ENCODE measurements at regions not wholly inside any gene's neighbourhood (a gene's known extent, or its start where the extent isn't known, plus 50 kb on each side); places are given as distances from the start of the nearest gene placed in this dataset.

DNA sequence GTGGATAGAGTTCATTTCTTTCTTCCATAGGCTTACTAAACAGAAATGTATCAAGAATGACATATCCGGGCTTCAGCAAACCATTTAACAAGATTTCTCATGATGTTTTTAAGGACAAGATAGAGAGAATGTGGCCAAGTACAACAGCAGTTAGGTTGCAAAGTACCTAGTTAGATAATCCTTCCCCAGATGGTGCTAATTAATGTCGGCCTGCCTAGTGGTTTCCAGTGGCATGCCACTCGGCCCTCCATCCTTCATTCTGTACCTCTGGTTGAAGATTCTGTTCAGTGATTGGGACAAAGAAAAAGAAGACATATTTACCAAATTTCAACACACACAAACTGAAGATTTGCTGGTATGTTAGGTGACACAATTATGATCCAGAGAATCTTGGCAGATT lies 212.1 kb downstream of the MACC1 start:
- H3K36me3 ChIP-seq (ENCODE audit: insufficient read depth, low read length): no peaks in the 10 kb centered on the region
- no peak overlapping the region for H2AFZ ChIP-seq (ENCODE audit: low read depth, low read length)
- H3K79me2 ChIP-seq (replicated peaks; ENCODE audit: insufficient read depth, low read length): no peaks in the 10 kb centered on the region
- H3K9me2 ChIP-seq (ENCODE audit: insufficient read depth, low read length): no peaks in the 10 kb centered on the region
- TF ChIP-seq SMC3 (conservative IDR thresholded peaks at IDR 0.05; ENCODE audit: poor library complexity): no peak
- TF ChIP-seq, protein P1, sequence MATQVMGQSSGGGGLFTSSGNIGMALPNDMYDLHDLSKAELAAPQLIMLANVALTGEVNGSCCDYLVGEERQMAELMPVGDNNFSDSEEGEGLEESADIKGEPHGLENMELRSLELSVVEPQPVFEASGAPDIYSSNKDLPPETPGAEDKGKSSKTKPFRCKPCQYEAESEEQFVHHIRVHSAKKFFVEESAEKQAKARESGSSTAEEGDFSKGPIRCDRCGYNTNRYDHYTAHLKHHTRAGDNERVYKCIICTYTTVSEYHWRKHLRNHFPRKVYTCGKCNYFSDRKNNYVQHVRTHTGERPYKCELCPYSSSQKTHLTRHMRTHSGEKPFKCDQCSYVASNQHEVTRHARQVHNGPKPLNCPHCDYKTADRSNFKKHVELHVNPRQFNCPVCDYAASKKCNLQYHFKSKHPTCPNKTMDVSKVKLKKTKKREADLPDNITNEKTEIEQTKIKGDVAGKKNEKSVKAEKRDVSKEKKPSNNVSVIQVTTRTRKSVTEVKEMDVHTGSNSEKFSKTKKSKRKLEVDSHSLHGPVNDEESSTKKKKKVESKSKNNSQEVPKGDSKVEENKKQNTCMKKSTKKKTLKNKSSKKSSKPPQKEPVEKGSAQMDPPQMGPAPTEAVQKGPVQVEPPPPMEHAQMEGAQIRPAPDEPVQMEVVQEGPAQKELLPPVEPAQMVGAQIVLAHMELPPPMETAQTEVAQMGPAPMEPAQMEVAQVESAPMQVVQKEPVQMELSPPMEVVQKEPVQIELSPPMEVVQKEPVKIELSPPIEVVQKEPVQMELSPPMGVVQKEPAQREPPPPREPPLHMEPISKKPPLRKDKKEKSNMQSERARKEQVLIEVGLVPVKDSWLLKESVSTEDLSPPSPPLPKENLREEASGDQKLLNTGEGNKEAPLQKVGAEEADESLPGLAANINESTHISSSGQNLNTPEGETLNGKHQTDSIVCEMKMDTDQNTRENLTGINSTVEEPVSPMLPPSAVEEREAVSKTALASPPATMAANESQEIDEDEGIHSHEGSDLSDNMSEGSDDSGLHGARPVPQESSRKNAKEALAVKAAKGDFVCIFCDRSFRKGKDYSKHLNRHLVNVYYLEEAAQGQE (IDR thresholded peaks at IDR 0.05; ENCODE audit: borderline replicate concordance): no peak
- TF ChIP-seq POLR2AphosphoS5 (IDR thresholded peaks at IDR 0.05): no peak
- TF ChIP-seq EP300 (conservative IDR thresholded peaks at IDR 0.05; ENCODE audit: poor library complexity, severe bottlenecking): no peak
- H3K4me2 ChIP-seq (ENCODE audit: low read length): no peak overlapping the region
- H3F3A ChIP-seq (ENCODE audit: insufficient read depth, low read length, poor library complexity, severe bottlenecking): no peaks in the 10 kb centered on the region
- no peaks in the 10 kb centered on the region for H3K9me3 ChIP-seq (ENCODE audit: low read length)
- H4K20me1 ChIP-seq (ENCODE audit: insufficient read depth): no peaks in the 10 kb centered on the region
- H3K27me3 ChIP-seq (ENCODE audit: insufficient read depth, low read depth, low read length): no peaks in the 10 kb centered on the region
- no peak overlapping the region for H3K9ac ChIP-seq (ENCODE audit: low read length)
- H3K4me3 ChIP-seq (ENCODE audit: low read length): no peak overlapping the region
- no peak overlapping the region for H3K27ac ChIP-seq (ENCODE audit: low read length)

DNA sequence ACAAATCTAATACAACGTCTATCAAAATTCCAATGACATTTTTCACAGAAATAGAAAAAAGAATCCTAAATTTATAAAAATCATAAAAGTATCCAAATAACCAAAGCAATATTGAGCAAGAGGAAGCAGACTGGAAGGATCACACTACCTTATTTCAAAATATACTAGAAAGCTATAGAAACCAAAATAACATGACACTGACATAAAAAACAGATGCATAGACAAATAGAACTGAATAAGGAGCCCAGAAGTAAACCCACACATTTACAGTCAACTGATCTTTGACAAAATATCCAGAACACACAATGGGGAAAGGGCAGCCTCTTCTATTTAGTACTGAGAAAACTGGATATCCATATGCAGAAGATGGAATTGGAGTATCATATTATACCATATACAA lies 217.5 kb downstream of the MACC1 start:
- H3K79me2 ChIP-seq (replicated peaks; ENCODE audit: insufficient read depth, low read length): no peaks in the 10 kb centered on the region
- H3K27ac ChIP-seq (ENCODE audit: low read length): no peak overlapping the region
- no peaks in the 10 kb centered on the region for H4K20me1 ChIP-seq (ENCODE audit: insufficient read depth)
- TF ChIP-seq RAD21 (conservative IDR thresholded peaks at IDR 0.05): no peak
- no peak for TF ChIP-seq EP300 (conservative IDR thresholded peaks at IDR 0.05; ENCODE audit: poor library complexity, severe bottlenecking)
- no peak for TF ChIP-seq EZH2 (IDR thresholded peaks at IDR 0.05; ENCODE audit: borderline replicate concordance, insufficient read depth, low read length, poor library complexity, severe bottlenecking)
- TF ChIP-seq SMC3 (conservative IDR thresholded peaks at IDR 0.05; ENCODE audit: poor library complexity): no peak
- H3K9me2 ChIP-seq (ENCODE audit: insufficient read depth, low read length): no peaks in the 10 kb centered on the region
- no peak overlapping the region for H3K4me3 ChIP-seq (ENCODE audit: low read length)
- H3K9ac ChIP-seq (ENCODE audit: low read length): no peak overlapping the region
- H3K4me2 ChIP-seq (ENCODE audit: low read length): no peak overlapping the region
- no peaks in the 10 kb centered on the region for H3K9me3 ChIP-seq (ENCODE audit: low read length)
- H3K36me3 ChIP-seq (ENCODE audit: insufficient read depth, low read length): no peaks in the 10 kb centered on the region
- H3K27me3 ChIP-seq (ENCODE audit: insufficient read depth, low read depth, low read length): no peaks in the 10 kb centered on the region
- H3F3A ChIP-seq (ENCODE audit: insufficient read depth, low read length, poor library complexity, severe bottlenecking): no peaks in the 10 kb centered on the region
- H2AFZ ChIP-seq (ENCODE audit: low read depth, low read length): no peak overlapping the region

DNA sequence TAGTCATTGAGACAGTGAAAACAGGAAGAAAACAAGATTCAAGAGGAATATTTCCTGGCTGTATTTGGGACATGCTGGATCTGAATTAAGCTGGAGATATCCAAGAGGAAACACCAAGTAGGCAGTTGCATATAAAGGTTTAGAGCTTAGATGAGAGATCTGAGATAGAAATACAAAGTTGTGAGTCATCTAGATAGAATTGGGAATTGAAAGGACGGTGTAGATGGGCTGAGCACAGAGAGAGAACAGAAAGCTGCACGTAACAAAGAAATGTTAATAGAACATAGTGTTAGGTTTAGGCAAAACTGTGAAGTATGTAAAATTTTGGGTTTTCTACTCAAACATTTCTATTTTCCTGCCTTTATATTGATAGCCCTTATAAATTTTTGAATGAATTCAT lies 218.5 kb upstream of the TMEM196 start:
- no peak overlapping the region for H3K4me2 ChIP-seq (ENCODE audit: low read length)
- no peak overlapping the region for H3K4me3 ChIP-seq (ENCODE audit: low read length)
- no peaks in the 10 kb centered on the region for H3K9me2 ChIP-seq (ENCODE audit: insufficient read depth, low read length)
- no peak overlapping the region for H3K27ac ChIP-seq (ENCODE audit: low read length)
- H3K9ac ChIP-seq (ENCODE audit: low read length): no peak overlapping the region
- no peaks in the 10 kb centered on the region for H4K20me1 ChIP-seq (ENCODE audit: insufficient read depth)
- no peaks in the 10 kb centered on the region for H3K36me3 ChIP-seq (ENCODE audit: insufficient read depth, low read length)
- H3K27me3 ChIP-seq (ENCODE audit: insufficient read depth, low read depth, low read length): no peaks in the 10 kb centered on the region
- no peak overlapping the region for H2AFZ ChIP-seq (ENCODE audit: low read depth, low read length)
- TF ChIP-seq TAF1 (IDR thresholded peaks at IDR 0.05; ENCODE audit: low read depth) (no peak), SMC3 (conservative IDR thresholded peaks at IDR 0.05; ENCODE audit: poor library complexity) (no peak), POLR2AphosphoS5 (IDR thresholded peaks at IDR 0.05) (no peak), EP300 (conservative IDR thresholded peaks at IDR 0.05; ENCODE audit: poor library complexity, severe bottlenecking) (no peak)
- TF ChIP-seq, protein P2, sequence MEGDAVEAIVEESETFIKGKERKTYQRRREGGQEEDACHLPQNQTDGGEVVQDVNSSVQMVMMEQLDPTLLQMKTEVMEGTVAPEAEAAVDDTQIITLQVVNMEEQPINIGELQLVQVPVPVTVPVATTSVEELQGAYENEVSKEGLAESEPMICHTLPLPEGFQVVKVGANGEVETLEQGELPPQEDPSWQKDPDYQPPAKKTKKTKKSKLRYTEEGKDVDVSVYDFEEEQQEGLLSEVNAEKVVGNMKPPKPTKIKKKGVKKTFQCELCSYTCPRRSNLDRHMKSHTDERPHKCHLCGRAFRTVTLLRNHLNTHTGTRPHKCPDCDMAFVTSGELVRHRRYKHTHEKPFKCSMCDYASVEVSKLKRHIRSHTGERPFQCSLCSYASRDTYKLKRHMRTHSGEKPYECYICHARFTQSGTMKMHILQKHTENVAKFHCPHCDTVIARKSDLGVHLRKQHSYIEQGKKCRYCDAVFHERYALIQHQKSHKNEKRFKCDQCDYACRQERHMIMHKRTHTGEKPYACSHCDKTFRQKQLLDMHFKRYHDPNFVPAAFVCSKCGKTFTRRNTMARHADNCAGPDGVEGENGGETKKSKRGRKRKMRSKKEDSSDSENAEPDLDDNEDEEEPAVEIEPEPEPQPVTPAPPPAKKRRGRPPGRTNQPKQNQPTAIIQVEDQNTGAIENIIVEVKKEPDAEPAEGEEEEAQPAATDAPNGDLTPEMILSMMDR (IDR thresholded peaks at IDR 0.05; ENCODE audit: poor library complexity, severe bottlenecking): no peak
- TF ChIP-seq, protein P1 (IDR thresholded peaks at IDR 0.05; ENCODE audit: borderline replicate concordance): no peak
- H3K79me2 ChIP-seq (replicated peaks; ENCODE audit: insufficient read depth, low read length): no peaks in the 10 kb centered on the region
- H3K9me3 ChIP-seq (ENCODE audit: low read length): no peaks in the 10 kb centered on the region
- no peaks in the 10 kb centered on the region for H3F3A ChIP-seq (ENCODE audit: insufficient read depth, low read length, poor library complexity, severe bottlenecking)

Measured in neural cell (in vitro differentiated cells).